Stimulated activated CD8-positive, alpha-beta memory T cell treated with anti-CD3 and anti-CD28 coated beads, Interleukin-7, amount 100 ng/mL, for 1 hour (primary cell): ENCODE measurements at regions not wholly inside any gene's neighbourhood (a gene's known extent, or its start where the extent isn't known, plus 50 kb on each side); places are given as distances from the start of the nearest gene placed in this dataset.
"Not testable (repeated sequence)": the region's sequence is repeated elsewhere in the genome, so short reads cannot be mapped to it uniquely, and the experiment has no call there.

ENCODE experiments used
- DNase-seq, 2 donors: peaks; one replicate each; pipeline ENCODE4 v3.0.0-alpha.2; 2020; ENCODE audit warnings: low read depth in 2 of 2

GRCh38 chr16:65376601-65377000, 254.7 kb upstream of the CDH11 start:
- DNase-seq: no peak

- DNase-seq: no peak
Observed at GRCh38 chr16:65375651-65376050, 253.8 kb upstream of the CDH11 start.

DNA sequence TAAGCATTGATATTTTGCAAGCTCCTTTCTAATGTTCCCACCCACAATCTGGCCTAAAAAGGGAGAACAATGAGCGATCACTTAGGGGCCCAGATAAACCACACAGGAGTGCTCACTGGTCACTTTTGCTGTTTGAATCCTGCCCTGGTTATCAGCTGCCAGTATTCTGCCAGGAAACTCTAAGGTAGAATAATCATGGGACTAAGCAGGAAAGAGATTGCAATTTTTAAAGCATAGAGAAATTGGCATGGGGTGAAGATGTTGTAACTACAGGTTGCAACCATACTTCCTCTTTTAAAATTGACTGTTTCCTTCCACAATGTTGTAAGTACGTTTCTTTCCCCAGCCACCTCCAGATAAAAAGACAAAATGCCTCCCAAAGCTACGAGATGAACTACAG, 251.2 kb upstream of the CDH11 start:
- no peak for DNase-seq

GRCh38 chr16:65372171-65372570, 250.3 kb upstream of the CDH11 start:
- no peak for DNase-seq

GRCh38 chr16:65365732-65366715, 244.2 kb upstream of the CDH11 start:
- DNase-seq: no peak

GRCh38 chr16:65356721-65357120, 234.9 kb upstream of the CDH11 start:
- DNase-seq: not testable (repeated sequence)

GRCh38 chr16:65355706-65356105, 233.8 kb upstream of the CDH11 start:
- no peak for DNase-seq

GRCh38 chr16:65353183-65353582, 231.3 kb upstream of the CDH11 start:
- DNase-seq: no peak

- DNase-seq: no peak
Observed at GRCh38 chr16:65349626-65350025, 227.8 kb upstream of the CDH11 start.

DNA sequence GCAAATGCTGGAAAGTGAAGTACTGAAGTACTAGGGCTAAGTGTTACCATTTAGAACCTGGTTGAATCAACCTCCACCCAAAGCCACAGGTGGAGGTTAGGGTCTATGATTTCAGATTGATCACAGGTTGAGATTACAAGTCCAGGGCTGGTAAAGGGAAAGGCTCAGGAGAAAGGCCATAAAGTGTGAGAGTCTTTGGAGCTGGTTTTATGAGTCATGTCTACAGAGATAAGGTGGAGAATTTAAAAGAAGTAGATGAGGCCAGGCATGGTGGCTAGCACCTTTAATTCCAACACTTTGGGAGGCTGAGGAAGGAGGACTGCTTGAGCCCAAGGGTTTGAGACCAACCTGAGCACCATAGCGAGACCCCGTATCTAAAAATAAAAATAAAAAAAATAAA, 221.7 kb upstream of the CDH11 start:
- no peak for DNase-seq

GRCh38 chr16:65342231-65342866, 220.5 kb upstream of the CDH11 start:
- DNase-seq: no peak

DNA sequence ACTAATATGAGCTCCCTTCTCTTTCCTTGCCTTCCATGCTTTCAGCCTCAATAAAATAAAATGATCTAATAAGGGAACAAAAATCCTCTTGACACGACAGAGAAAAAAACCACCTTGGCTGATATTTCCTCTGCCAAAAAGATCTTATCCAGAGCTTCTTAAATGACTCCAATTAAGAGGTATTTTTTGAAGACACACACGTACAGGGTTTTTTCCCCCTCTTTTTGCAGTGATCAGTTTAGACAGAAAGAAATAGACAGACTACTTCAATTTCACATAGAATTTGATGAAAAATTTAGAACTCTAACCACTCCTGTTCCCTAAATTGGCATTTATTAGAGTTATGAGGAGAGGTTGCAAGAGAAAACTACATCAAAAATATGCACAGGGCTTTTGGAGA, 217.2 kb upstream of the CDH11 start:
- DNase-seq: no peak

- no peak for DNase-seq
Observed at GRCh38 chr16:65336160-65336559, 214.3 kb upstream of the CDH11 start.

GRCh38 chr16:65334081-65334480, 212.2 kb upstream of the CDH11 start:
- no peak for DNase-seq

- DNase-seq: no peak
Observed at GRCh38 chr16:65333283-65333682, 211.4 kb upstream of the CDH11 start.

DNA sequence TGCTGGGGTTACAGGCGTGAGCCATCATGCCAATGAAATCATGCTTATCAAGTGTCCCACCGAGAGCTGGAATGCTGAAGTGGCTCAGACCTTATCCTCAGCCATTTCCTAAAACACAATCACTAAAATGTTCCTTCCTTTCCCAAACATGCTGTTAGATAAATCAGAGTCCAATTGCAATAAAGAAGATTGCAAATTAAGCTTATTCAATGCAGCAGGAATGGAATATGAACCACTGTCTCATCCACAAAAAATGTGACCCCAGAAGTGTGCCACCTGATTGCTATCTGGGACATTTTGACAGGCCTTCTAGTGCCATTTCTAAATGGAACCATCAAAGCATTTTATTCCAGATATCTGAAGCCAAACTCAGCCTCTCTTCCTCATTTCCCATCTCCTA, 205.5 kb upstream of the CDH11 start:
- no peak for DNase-seq

- DNase-seq: no peak
Observed at GRCh38 chr16:65323655-65324237, 201.9 kb upstream of the CDH11 start.

- DNase-seq: no peak
Observed at GRCh38 chr16:65319621-65320231, 197.9 kb upstream of the CDH11 start.

DNA sequence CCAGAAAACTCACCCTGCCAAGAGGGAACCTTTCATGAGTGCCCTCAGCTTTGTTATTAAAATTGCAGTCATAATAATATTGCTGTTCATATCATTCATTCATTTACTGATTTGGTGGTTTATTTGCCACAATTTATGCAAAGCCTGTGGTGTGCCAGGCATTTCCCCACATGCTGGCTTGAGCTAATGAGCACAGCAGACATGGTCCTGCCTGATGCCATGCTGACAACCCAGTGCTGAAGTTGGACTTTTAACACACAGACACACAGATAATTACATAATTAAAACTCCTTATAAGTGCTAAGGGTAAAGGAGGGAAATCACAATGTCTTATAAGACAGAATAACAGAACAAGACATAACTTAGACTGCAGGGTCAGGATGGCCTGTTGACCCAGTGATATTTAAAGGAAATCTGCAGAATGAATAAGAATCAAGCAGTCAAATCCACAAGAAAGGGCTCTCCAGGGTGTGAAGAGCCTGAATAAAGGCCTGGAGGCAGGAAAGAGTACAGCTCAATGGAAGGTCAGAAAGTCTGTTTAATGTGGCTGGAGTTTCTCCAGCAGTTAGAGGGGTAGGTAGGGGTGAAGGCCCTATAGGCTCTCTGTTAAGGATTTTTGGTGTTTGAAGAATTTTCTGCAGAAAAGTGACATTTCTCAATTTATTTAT, 196.9 kb upstream of the CDH11 start:
- DNase-seq: no peak

DNA sequence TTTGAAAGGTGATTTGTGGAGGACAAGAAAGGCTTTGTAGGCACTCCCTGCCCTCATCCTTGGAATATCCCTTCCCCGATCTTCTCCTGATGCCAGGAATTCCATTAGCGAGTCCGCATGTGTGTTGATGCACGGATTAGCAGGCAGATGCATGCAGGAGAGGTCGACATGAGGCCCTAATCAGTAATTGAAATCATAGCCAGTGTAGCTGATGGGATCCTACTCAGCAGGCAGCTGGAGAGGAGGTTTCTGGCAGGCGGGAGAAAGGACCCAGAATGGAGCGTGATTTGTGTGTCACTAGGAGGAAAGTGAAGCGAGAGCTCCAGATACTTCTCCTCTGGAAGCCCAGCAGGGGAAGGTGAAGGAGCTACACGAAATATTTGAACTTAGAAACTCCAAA, 196.3 kb upstream of the CDH11 start:
- no peak for DNase-seq

DNA sequence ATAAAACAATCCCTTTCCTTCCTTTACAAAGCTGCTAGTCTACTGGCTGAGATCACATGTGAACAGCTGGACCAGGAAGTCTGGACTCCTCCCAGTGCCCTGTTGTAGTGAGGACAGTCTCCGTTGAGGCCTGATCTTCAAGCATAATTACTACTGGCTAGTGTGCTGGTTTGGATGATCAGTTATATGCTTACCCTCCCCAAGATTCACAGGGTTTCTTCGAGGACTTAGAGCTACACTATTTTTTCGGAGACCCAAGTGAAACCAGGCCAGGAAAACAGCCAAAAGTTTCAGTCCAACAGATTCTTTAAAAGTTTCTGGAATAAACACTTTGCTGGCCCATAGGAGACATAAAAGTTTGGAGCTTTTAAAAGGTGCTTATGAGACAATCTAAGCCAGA, 194.9 kb upstream of the CDH11 start:
- no peak for DNase-seq
